NB4 (cell line): ENCODE measurements at regions not wholly inside any gene's neighbourhood (a gene's known extent, or its start where the extent isn't known, plus 50 kb on each side); places are given as distances from the start of the nearest gene placed in this dataset.

Source experiments
- POLR2A ChIP-seq: IDR thresholded peaks from 2 replicates; pipeline ENCODE4 v1.6.1; 2011; ENCODE audit warnings: mild to moderate bottlenecking; ENCODE audit not compliant: insufficient read length; ENCODE audit errors: extremely low read depth
- TF ChIP-seq, protein P1 (sequence below): IDR thresholded peaks from 2 replicates; pipeline ENCODE4 v1.6.1; 2011; ENCODE audit warnings: low read depth, low read length
- TF ChIP-seq, protein P2 (sequence below): IDR thresholded peaks from one replicate; pipeline ENCODE4 v1.5.1; 2012; ENCODE audit warnings: low read depth, low read length

DNA sequence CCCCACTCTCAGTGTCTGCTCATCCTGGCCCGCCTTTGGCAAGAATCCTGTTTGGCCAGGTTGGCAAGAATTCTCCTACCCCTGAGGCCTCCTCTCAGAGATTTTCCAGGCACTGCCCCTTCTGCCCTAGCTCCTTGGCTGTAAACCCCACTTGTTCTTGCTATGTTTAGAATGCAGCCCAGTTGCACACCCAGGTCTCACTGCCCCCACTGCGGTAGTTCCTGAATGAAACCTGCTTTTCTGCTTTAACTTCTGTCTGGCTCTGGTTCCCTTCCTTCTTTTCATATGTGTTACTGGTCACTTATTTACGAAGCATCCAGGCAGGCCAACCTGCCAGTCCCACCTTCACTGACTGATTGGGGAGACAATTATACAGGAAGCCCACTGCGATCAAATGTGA is 576.9 kb downstream of the GLRX3 start:
- TF ChIP-seq, protein P1, sequence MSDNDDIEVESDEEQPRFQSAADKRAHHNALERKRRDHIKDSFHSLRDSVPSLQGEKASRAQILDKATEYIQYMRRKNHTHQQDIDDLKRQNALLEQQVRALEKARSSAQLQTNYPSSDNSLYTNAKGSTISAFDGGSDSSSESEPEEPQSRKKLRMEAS: no peak
- TF ChIP-seq POLR2A: no peak
- TF ChIP-seq, protein P2, sequence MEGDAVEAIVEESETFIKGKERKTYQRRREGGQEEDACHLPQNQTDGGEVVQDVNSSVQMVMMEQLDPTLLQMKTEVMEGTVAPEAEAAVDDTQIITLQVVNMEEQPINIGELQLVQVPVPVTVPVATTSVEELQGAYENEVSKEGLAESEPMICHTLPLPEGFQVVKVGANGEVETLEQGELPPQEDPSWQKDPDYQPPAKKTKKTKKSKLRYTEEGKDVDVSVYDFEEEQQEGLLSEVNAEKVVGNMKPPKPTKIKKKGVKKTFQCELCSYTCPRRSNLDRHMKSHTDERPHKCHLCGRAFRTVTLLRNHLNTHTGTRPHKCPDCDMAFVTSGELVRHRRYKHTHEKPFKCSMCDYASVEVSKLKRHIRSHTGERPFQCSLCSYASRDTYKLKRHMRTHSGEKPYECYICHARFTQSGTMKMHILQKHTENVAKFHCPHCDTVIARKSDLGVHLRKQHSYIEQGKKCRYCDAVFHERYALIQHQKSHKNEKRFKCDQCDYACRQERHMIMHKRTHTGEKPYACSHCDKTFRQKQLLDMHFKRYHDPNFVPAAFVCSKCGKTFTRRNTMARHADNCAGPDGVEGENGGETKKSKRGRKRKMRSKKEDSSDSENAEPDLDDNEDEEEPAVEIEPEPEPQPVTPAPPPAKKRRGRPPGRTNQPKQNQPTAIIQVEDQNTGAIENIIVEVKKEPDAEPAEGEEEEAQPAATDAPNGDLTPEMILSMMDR: no peak
